ENCODE measurements at regions not wholly inside any gene's neighbourhood (a gene's known extent, or its start where the extent isn't known, plus 50 kb on each side); places are given as distances from the start of the nearest gene placed in this dataset.
"Not testable (repeated sequence)": the region's sequence is repeated elsewhere in the genome, so short reads cannot be mapped to it uniquely, and the experiment has no call there.

- no peak for TF ChIP-seq JUND (IDR thresholded peaks at IDR 0.05; ENCODE audit: low read depth)
- in situ Hi-C loops (cut with HindIII; ENCODE audit: low pct_unique_long_range_greater_than_20kb, low sequenced_read_pairs) = no loop called here
- DNase-seq (ENCODE audit: low read depth in 1 of 2, low spot score in 1 of 2) = no peak
These were observed 215.1 kb downstream of the PCDH17 start for GRCh38 chr13:57846600-57847173.

- DNase-seq (ENCODE audit: low read depth in 1 of 2, low spot score in 1 of 2) = no peak
- in situ Hi-C loops (cut with HindIII; ENCODE audit: low pct_unique_long_range_greater_than_20kb, low sequenced_read_pairs) = no loop called here
- TF ChIP-seq JUND (IDR thresholded peaks at IDR 0.05; ENCODE audit: low read depth) = no peak
These were observed 226.4 kb downstream of the PCDH17 start for GRCh38 chr13:57857945-57858344.

GRCh38 chr13:57858376-57858775 is 226.8 kb downstream of the PCDH17 start:
- TF ChIP-seq JUND (IDR thresholded peaks at IDR 0.05; ENCODE audit: low read depth) = no peak
- in situ Hi-C loops (cut with HindIII; ENCODE audit: low pct_unique_long_range_greater_than_20kb, low sequenced_read_pairs) = no loop called here
- no peak for DNase-seq (ENCODE audit: low read depth in 1 of 2, low spot score in 1 of 2)

- no peak for TF ChIP-seq JUND (IDR thresholded peaks at IDR 0.05; ENCODE audit: low read depth)
- DNase-seq (ENCODE audit: low read depth in 1 of 2, low spot score in 1 of 2) = no peak
- in situ Hi-C loops (cut with HindIII; ENCODE audit: low pct_unique_long_range_greater_than_20kb, low sequenced_read_pairs) = no loop called here
These were observed 231.3 kb downstream of the PCDH17 start for GRCh38 chr13:57862879-57863278.

- in situ Hi-C loops (cut with HindIII; ENCODE audit: low pct_unique_long_range_greater_than_20kb, low sequenced_read_pairs) = no loop called here
- peak in 1 of 2 experiments; percentile 19 for DNase-seq (ENCODE audit: low read depth in 1 of 2, low spot score in 1 of 2)
- no peak for TF ChIP-seq JUND (IDR thresholded peaks at IDR 0.05; ENCODE audit: low read depth)
These were observed 234.2 kb downstream of the PCDH17 start for GRCh38 chr13:57865600-57866294.

- DNase-seq (ENCODE audit: low read depth in 1 of 2, low spot score in 1 of 2) = no peak
- no peak for TF ChIP-seq JUND (IDR thresholded peaks at IDR 0.05; ENCODE audit: low read depth)
- in situ Hi-C loops (cut with HindIII; ENCODE audit: low pct_unique_long_range_greater_than_20kb, low sequenced_read_pairs) = no loop called here
These were observed 243.0 kb downstream of the PCDH17 start for GRCh38 chr13:57874530-57874929.

- TF ChIP-seq JUND (IDR thresholded peaks at IDR 0.05; ENCODE audit: low read depth) = no peak
- in situ Hi-C loops (cut with HindIII; ENCODE audit: low pct_unique_long_range_greater_than_20kb, low sequenced_read_pairs) = no loop called here
- no peak for DNase-seq (ENCODE audit: low read depth in 1 of 2, low spot score in 1 of 2)
These were observed 246.1 kb downstream of the PCDH17 start for GRCh38 chr13:57877601-57878000.

GRCh38 chr13:57878291-57878690 is 246.7 kb downstream of the PCDH17 start:
- in situ Hi-C loops (cut with HindIII; ENCODE audit: low pct_unique_long_range_greater_than_20kb, low sequenced_read_pairs) = no loop called here
- TF ChIP-seq JUND (IDR thresholded peaks at IDR 0.05; ENCODE audit: low read depth) = no peak
- DNase-seq (ENCODE audit: low read depth in 1 of 2, low spot score in 1 of 2) = no peak

- DNase-seq (ENCODE audit: low read depth in 1 of 2, low spot score in 1 of 2) = no peak
- no peak for TF ChIP-seq JUND (IDR thresholded peaks at IDR 0.05; ENCODE audit: low read depth)
- in situ Hi-C loops (cut with HindIII; ENCODE audit: low pct_unique_long_range_greater_than_20kb, low sequenced_read_pairs) = no loop called here
These were observed 265.7 kb downstream of the PCDH17 start for GRCh38 chr13:57897225-57897624.

- DNase-seq (ENCODE audit: low read depth in 1 of 2, low spot score in 1 of 2) = no peak
- no peak for TF ChIP-seq JUND (IDR thresholded peaks at IDR 0.05; ENCODE audit: low read depth)
- in situ Hi-C loops (cut with HindIII; ENCODE audit: low pct_unique_long_range_greater_than_20kb, low sequenced_read_pairs) = no loop called here
These were observed 267.6 kb downstream of the PCDH17 start for GRCh38 chr13:57899096-57899495.

- in situ Hi-C loops (cut with HindIII; ENCODE audit: low pct_unique_long_range_greater_than_20kb, low sequenced_read_pairs); DNase-seq (ENCODE audit: low read depth in 1 of 2, low spot score in 1 of 2): not testable (repeated sequence)
These were observed 278.3 kb downstream of the PCDH17 start for GRCh38 chr13:57909833-57910232.

GRCh38 chr13:57918086-57918485 is 286.5 kb downstream of the PCDH17 start:
- in situ Hi-C loops (cut with HindIII; ENCODE audit: low pct_unique_long_range_greater_than_20kb, low sequenced_read_pairs) = no loop called here
- DNase-seq (ENCODE audit: low read depth in 1 of 2, low spot score in 1 of 2) = no peak
- no peak for TF ChIP-seq JUND (IDR thresholded peaks at IDR 0.05; ENCODE audit: low read depth)

- in situ Hi-C loops (cut with HindIII; ENCODE audit: low pct_unique_long_range_greater_than_20kb, low sequenced_read_pairs) = no loop called here
- TF ChIP-seq JUND (IDR thresholded peaks at IDR 0.05; ENCODE audit: low read depth) = no peak
- DNase-seq (ENCODE audit: low read depth in 1 of 2, low spot score in 1 of 2) = no peak
These were observed 287.4 kb downstream of the PCDH17 start for GRCh38 chr13:57918913-57919312.

- no peak for TF ChIP-seq JUND (IDR thresholded peaks at IDR 0.05; ENCODE audit: low read depth)
- in situ Hi-C loops (cut with HindIII; ENCODE audit: low pct_unique_long_range_greater_than_20kb, low sequenced_read_pairs) = no loop called here
- peak in 1 of 2 experiments; percentile 62 for DNase-seq (ENCODE audit: low read depth in 1 of 2, low spot score in 1 of 2)
These were observed 293.7 kb downstream of the PCDH17 start for GRCh38 chr13:57925250-57925649.

All from T47D (cell line).